SK-N-MC (cell line): ENCODE measurements at regions not wholly inside any gene's neighbourhood (a gene's known extent, or its start where the extent isn't known, plus 50 kb on each side); places are given as distances from the start of the nearest gene placed in this dataset.

ENCODE experiments used
- DNase-seq: peaks from one replicate; pipeline ENCODE4 v3.0.0-alpha.2; 2011; ENCODE audit warnings: low read depth, low spot score
- H3K27ac ChIP-seq: fragments of 200-600 bp; sonication (generic); 2 replicates; pipeline ENCODE4 v1.5.1; 2016; ENCODE audit warnings: mixed run types
- H3K36me3 ChIP-seq: fragments of 200-600 bp; sonication (generic); 2 replicates; pipeline ENCODE4 v1.6.1; 2017; ENCODE audit warnings: antibody characterized with exemption, low read length, mixed read lengths; ENCODE audit not compliant: insufficient read depth
- H3K4me3 ChIP-seq: fragments of 200-600 bp; sonication (generic); 2 replicates; pipeline ENCODE4 v1.5.1; 2016
- H3K9ac ChIP-seq: fragments of 200-600 bp; sonication (generic); 2 replicates; pipeline ENCODE4 v1.8.0; 2017; ENCODE audit warnings: mixed run types, mixed read lengths; ENCODE audit not compliant: insufficient read length
- H3K9me3 ChIP-seq: fragments of 200-600 bp; sonication (generic); 2 replicates; pipeline ENCODE4 v1.6.1; 2017; ENCODE audit warnings: low read depth, mild to moderate bottlenecking, antibody characterized with exemption, low read length, moderate library complexity, mixed read lengths
- EZH2 ChIP-seq: fragments of 200-600 bp; sonication (generic); IDR thresholded peaks from one replicate; pipeline ENCODE4 v1.6.1; 2017; ENCODE audit warnings: antibody characterized with exemption
- FOXP2 ChIP-seq: optimal IDR thresholded peaks from 2 replicates; pipeline ENCODE3; 2011; ENCODE audit warnings: mild to moderate bottlenecking, moderate library complexity; ENCODE audit not compliant: insufficient read depth; ENCODE audit errors: extremely low read length, control extremely low read depth
- POLR2AphosphoS5 ChIP-seq: IDR thresholded peaks from 2 replicates; pipeline ENCODE4 v1.6.1; 2012; ENCODE audit warnings: mild to moderate bottlenecking, low read depth, low read length, borderline replicate concordance

GRCh38 chr14:71240171-71240570 is 332.9 kb downstream of the PCNX1 start:
- H3K9ac ChIP-seq = no peak overlapping the region
- no peaks in the 10 kb centered on the region for H3K36me3 ChIP-seq
- H3K9me3 ChIP-seq = no peaks in the 10 kb centered on the region
- no peak for TF ChIP-seq POLR2AphosphoS5
- no peak for TF ChIP-seq EZH2
- no peak for TF ChIP-seq FOXP2
- DNase-seq = no peak
- no peak overlapping the region for H3K4me3 ChIP-seq
- H3K27ac ChIP-seq = no peak overlapping the region

GRCh38 chr14:71240866-71241520 is 333.7 kb downstream of the PCNX1 start:
- TF ChIP-seq FOXP2 (no peak), POLR2AphosphoS5 (no peak), EZH2 (no peak)
- no peak for DNase-seq
- no peak overlapping the region for H3K27ac ChIP-seq
- H3K9ac ChIP-seq = no peak overlapping the region
- no peaks in the 10 kb centered on the region for H3K9me3 ChIP-seq
- no peak overlapping the region for H3K4me3 ChIP-seq
- H3K36me3 ChIP-seq = no peaks in the 10 kb centered on the region

- H3K36me3 ChIP-seq = no peaks in the 10 kb centered on the region
- H3K9me3 ChIP-seq = no peaks in the 10 kb centered on the region
- H3K27ac ChIP-seq = no peak overlapping the region
- H3K9ac ChIP-seq = no peak overlapping the region
- DNase-seq = no peak
- TF ChIP-seq POLR2AphosphoS5 (no peak), EZH2 (no peak), FOXP2 (no peak)
- H3K4me3 ChIP-seq = no peak overlapping the region
Measured at GRCh38 chr14:71242237-71242748, 335.0 kb downstream of the PCNX1 start.

DNA sequence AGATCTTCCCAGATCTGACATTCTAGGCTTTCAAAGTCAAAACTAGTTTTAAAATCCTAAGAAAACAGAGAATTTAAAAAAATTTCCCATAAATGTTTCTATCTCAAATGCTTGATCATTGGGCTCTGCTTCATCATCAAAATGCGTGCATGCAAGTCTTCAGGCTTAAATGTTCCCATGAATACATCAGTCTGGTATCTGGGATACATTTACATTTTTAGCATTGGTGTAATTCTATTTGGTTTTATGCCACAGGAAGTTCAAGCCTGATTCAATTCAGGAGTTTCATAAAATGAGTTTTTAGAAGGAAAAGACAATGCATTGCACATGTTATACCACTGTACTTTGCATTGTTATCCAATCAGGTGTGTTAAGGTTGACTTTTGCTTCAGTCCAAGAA is 336.4 kb downstream of the PCNX1 start:
- Histone ChIP-seq H3K4me3 (no peak overlapping the region), H3K27ac (peak overlapping the region; percentile 49), H3K9me3 (no peaks in the 10 kb centered on the region), H3K36me3 (no peaks in the 10 kb centered on the region), H3K9ac (no peak overlapping the region)
- no peak for DNase-seq
- TF ChIP-seq FOXP2 (no peak), POLR2AphosphoS5 (no peak)

DNA sequence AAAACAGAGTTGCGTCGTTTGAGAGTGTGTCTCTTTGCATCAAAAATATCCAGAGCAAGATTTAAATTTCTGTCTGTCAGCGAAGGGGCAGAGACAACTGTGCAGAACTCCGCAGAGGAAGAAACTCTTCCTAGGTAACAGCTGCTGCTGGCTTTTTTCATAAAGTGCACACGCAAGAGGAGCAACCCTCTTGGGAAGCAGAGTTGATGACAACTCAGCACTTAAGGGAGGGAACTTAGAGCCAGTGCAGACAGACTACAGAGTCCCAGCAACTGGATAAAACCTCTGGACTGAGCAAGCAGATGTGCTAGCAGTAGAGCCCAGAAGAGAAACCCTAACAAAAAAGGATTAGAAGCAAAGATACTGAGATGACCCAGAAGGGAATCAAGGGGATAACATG is 337.1 kb downstream of the PCNX1 start:
- TF ChIP-seq FOXP2 (no peak), EZH2 (no peak), POLR2AphosphoS5 (no peak)
- H3K9ac ChIP-seq = no peak overlapping the region
- H3K9me3 ChIP-seq = no peaks in the 10 kb centered on the region
- no peaks in the 10 kb centered on the region for H3K36me3 ChIP-seq
- H3K4me3 ChIP-seq = no peak overlapping the region
- H3K27ac ChIP-seq = peak overlapping the region; percentile 49; the same call in 1 of the 2 replicates
- no peak for DNase-seq

DNA sequence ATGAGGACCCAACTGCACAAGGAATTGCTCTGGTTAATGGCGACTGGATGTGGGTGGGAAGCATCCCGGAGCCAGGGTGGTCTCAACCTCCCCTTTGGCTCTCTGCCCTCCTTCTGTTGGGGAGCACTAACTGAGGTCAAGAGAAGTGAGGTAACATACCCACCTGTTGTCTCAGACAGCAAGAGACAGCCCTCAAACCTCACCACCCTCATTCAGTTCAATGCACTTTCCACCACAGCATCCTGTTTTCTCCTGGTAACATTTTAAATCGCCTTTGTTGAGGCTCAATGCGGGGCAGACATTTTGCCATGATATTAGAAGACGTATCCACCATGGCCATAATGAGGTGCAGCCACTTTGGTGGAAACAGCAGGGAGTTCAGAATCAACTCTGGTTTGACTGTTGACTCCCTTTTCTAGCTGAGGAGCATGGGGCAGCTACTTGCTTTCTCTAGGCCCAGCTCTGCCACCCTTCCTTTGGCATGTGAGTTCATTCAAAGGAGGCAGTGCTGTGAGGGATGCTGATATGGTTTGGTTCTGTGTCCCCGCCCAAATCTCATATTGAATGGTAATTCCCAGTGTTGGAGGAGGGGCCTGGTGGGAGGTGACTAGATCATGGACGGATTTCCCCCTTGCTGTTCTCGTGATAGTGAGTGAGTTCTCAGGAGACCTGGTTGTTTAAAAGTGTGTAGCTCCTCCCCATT is 338.6 kb downstream of the PCNX1 start:
- no peaks in the 10 kb centered on the region for H3K36me3 ChIP-seq
- no peak overlapping the region for H3K9ac ChIP-seq
- TF ChIP-seq EZH2 (no peak), POLR2AphosphoS5 (no peak), FOXP2 (no peak)
- H3K4me3 ChIP-seq = no peak overlapping the region
- DNase-seq = no peak
- no peak overlapping the region for H3K27ac ChIP-seq
- no peaks in the 10 kb centered on the region for H3K9me3 ChIP-seq

GRCh38 chr14:71246539-71246938 is 339.3 kb downstream of the PCNX1 start:
- no peak for TF ChIP-seq FOXP2
- TF ChIP-seq EZH2 = no peak
- TF ChIP-seq POLR2AphosphoS5 = no peak

GRCh38 chr14:71247106-71247505 is 339.8 kb downstream of the PCNX1 start:
- H3K9ac ChIP-seq = no peak overlapping the region
- H3K9me3 ChIP-seq = peaks cover 3% of the 10 kb centered on the region; the same call in 1 of the 2 replicates
- H3K36me3 ChIP-seq = no peaks in the 10 kb centered on the region
- no peak overlapping the region for H3K4me3 ChIP-seq
- no peak for TF ChIP-seq EZH2
- TF ChIP-seq FOXP2 = no peak
- no peak for TF ChIP-seq POLR2AphosphoS5
- H3K27ac ChIP-seq = no peak overlapping the region
- no peak for DNase-seq

More at GRCh38 chr14:71246539-71246938, 339.3 kb downstream of the PCNX1 start:
- H3K4me3 ChIP-seq = no peak overlapping the region
- H3K9me3 ChIP-seq = peaks cover 3% of the 10 kb centered on the region; the same call in 1 of the 2 replicates
- H3K27ac ChIP-seq = no peak overlapping the region
- no peaks in the 10 kb centered on the region for H3K36me3 ChIP-seq
- H3K9ac ChIP-seq = no peak overlapping the region
- DNase-seq = no peak
